Activated CD4-positive, alpha-beta T cell treated with anti-CD3 and anti-CD28 coated beads, Interleukin-2, amount 50 U/mL, for 4 hours (primary cell): ENCODE measurements at regions not wholly inside any gene's neighbourhood (a gene's known extent, or its start where the extent isn't known, plus 50 kb on each side); places are given as distances from the start of the nearest gene placed in this dataset.
"Not testable (repeated sequence)": the region's sequence is repeated elsewhere in the genome, so short reads cannot be mapped to it uniquely, and the experiment has no call there.

Source experiments
- DNase-seq, 2 experiments: peaks; one replicate each; pipeline ENCODE4 v3.0.0-alpha.2; 2020

DNA sequence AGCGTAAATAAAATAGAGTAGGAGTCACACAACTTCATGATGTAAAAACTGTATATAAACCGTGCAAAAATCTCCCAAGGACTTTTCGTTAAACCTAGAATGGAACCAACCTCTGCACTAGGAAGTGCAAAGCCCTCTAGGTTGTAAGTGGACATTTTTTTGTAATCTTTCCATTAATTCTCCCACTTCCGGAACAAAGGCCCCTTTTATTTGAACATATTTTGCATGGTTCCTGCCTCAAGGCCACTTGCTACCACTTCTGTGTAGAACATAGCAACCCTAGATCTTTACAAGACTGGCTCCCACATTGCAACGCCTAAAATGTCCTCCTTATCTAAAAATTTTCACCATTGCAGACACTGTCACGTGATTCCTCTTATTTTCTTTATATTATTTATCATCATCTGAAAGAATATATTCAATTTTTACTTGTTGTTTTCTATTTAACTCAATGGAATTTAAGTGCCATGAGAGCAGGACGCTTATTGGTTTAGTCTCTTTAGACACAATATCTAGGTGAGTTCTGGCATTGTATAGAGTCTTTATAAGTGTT lies 249.6 kb upstream of the TMEFF2 start:
- no peak for DNase-seq

DNA sequence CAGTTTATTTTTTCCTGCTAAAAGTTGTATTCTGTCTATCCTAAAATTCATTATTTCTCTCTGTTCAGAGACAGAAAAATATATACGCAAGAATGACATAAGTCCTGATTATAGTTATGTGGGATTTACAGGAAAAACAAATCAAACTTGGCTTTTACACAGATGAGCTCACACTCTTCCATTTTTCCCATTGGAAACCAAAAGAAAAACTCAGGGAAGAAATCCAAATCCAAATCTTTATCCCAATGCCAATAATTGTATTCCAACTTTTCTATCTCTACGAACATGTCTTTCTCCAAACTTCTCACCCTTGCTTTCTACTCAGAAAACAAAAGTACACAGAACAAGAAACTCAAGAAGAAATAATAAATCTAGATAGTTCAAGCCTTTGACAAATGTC lies 249.1 kb upstream of the TMEFF2 start:
- no peak for DNase-seq

DNA sequence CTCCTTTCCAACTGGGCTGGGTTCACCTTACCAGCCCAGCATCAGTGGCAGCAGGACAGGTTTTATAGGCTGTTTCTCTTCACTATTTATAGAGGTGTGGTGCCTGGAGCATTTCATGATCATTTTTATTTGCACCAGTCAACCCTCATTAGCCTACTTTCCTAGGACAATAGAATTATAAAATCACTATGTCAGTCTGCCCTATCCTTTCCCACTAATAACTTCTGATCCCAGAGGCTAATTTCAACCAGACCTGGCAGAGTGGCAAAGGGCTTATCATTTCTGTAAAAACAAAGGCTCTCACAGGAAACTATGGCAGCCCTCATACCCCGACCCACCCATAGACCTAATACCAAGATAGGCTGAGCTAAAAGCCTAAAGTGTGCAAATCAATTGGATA lies 243.5 kb upstream of the TMEFF2 start:
- no peak for DNase-seq

DNA sequence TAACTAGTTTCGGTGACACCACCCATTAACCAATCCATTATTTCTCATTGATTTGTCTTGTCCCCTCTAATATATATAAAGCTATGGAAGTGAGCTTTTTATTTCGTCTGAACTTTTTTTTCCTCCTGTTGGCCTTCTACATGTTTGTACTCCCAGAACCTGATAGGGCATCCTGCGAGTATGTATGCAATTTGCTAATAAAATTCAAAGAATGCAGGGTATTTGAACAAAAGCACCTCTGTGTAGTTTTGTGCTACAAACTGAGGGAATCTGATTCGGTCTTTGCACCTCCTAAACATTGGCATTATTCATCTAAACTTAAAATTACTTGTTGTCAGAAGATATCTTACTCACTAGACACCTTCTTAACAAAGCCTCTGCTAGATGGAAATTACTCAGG lies 242.9 kb upstream of the TMEFF2 start:
- no peak for DNase-seq

DNA sequence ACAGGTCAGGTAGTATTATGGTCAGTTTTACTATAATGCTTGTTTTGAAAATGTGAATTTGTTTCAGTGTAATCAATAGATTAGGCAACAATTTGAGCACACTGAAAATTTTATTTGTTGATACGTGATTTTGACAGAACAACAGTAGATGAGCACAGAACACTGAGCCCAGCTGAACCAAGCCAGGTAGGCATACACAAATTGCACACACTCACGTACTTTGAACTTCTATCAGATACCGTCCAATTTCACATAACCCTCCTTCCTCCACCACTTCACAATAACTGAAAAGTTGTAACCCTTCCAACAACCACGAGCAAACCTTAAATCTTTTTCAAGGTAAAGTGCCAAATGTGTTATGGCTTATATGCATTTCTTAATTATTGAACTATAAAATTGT lies 229.5 kb upstream of the TMEFF2 start:
- no peak for DNase-seq

DNA sequence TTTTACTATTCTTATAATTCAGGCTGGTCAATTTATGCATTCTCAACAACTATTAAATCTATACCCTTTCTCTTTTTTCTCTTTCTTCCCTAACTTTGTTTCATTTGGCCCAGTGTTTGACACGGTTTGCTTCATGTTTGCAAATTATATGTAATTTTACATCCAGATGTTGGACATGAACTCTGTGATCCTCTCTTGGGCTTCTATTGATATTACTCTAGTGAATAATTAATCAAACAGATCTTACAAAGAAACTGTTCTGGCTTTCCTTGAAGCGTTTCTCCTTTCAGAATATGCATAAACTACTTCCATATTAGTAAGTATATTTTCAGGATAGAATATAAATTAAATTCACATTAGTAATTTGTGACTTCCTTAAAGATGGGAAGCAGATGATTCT lies 225.1 kb upstream of the TMEFF2 start:
- no peak for DNase-seq

DNA sequence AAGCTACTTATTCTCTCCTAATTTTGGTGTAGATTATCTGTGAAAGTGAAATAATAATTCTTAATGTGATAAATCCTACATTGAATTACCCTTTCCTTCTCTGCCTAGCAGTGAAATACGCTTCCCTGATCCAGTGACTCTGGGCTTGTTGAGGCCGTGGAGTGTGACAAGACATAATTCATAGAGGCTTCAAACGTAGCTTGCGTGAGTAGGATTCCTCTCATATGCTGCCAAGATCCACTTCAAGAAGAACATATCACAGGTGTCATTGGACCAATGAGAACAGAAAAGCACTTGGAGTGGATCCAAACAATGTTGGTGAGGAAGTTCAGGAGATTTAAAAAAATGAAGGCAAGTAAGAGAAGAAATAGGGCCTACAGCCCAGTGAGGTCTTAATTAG lies 221.3 kb upstream of the TMEFF2 start:
- no peak for DNase-seq

DNA sequence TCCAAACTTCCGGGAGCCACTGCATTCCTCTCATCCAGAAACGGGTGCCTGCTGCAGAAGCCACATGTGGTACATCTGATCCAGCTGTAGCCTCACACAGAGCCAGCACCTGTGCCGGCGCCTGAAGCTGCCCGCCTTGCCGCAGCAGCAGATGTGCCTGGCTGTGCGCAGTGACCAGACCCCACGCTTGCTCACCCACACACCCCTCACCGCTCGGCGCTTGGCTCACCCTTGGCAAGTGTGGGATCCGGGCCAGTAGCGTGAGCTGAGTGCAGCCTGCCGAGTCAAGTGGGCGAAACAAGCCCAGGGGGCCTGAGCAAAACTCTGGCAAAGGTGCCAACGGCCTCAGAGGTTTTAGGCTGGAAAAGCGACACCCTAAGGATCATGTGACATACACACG lies 220.1 kb upstream of the TMEFF2 start:
- no peak for DNase-seq

DNA sequence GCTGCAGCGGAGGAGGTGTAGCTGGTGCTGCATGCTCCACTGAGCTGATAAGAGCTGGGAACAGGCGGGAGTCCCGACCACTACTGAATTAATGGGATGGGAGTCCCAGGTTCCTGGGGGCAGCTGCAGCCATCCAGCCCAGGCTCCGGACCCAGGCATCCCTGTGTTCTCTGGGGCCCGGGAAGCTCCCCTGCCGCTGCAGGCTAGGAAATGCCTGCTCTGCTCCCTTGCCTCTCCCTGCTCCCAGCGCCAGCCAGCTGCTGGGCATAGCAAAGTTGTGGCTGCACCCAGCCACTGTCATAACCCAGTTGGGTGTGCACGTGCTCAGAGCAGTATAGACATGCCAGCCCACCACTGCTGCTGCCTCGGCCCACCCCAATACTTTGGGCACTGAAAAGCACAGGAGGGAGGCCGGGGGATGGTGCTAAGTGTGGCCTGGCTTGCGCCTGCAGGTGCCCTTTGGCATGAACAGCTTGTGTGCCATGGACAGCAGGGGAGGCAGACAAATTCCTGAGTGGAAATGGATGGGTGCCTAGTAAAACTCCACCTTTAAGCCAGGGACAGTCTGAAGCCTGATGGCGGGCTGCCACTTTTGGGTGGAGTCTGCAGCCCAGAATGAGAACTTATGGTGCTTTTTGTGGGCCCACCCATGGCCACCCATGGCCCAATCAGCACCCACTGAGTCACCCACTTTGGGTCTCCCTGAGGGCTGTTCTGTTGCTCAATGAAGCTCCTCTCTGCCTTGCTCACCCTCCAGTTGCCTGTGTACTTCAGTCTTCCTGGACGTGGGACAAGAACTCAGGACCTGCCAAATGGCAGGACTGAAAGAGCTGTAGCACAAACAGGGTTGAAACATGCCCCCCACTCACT lies 219.3 kb upstream of the TMEFF2 start:
- DNase-seq: no peak

DNA sequence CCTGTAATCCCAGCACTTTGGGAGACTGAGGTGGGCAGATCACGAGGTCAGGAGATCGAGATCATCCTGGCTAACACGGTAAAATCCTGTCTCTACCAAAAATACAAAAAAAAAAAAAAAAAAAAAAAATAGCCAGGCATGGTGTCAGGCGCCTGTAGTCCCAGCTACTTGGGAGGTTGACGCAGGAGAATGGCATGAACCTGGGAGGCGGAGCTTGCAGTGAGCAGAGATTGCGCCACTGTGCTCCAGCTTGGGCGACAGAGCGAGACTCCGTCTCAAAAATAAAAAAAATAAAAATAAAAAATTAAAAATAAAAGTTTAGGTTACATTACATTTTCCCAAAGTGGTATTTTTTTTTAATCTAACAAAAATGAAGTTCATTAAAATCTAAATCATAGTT lies 218.1 kb upstream of the TMEFF2 start:
- DNase-seq: not testable (repeated sequence)

DNA sequence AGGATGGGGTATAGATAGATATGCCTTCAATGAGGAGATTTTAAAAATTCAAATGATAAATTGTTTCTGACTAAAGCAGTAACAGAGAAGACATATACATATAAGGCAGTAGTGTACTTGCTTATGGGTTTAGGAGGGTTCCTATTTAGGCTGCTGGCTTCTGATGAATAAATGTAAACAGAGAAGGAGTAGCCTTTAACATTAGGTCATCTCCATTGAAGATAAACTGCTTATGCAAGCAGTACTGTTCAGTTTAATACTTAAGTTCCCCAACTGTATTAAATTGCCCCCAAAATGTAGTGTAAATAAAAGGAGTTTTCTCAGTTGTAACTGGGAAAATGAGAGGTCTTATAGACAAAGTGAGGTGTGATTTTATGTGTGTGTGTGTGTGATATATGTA lies 217.7 kb upstream of the TMEFF2 start:
- DNase-seq: no peak

DNA sequence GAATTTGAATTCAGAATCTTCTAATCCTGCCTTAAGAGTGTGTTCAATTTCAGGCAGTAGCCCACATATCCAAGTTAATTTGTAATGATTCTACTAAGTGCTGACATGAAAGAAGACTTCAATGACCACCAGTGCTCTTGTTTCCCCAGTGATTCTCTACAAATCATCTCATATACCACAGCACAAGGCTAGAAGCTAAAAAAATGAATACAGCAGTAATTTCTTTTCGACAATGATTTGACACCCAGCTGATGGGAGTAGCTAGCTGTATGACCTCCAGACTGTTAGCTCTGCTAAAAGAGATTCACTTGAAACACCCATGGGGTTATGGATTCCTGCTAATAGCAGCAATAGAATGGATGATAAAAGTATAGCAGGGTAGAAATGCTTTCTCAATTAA lies 217.0 kb upstream of the TMEFF2 start:
- DNase-seq: no peak

DNA sequence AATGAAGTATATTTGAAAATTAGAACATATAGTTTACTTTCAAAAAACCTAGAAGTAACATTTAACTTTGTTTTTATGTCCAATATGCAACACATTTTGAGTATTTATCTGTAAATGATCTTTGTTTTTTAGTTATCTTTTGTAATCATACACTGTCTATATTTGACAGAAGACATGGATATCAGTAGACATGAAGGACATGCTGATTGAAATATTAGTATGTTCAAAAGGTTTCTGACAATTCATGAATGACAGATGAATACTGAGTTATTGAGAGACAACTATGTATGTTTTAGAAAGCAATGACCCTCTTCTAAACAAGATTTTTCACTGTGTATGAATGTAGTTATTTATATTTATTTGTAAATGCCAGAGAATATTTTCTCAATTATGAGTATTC lies 215.6 kb upstream of the TMEFF2 start:
- no peak for DNase-seq

DNA sequence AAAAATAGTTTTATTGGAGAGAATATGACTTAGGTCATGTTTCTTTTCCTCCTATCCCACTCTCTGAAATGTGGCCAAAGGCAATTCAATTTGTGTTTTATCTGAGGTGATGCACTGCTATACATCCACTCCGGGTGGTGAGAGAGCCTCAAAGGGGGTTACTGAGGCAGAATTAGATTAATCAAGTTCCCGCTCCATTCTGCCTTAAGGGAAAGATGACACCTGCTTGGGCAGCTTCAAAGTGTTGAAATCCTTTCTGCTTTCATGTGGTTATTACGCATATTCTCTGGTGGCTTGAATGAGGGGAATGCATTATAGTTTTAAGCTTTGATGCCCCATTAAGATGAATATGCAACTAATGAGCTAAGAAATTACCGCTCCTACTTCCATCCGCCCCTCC lies 213.0 kb upstream of the TMEFF2 start:
- no peak for DNase-seq

DNA sequence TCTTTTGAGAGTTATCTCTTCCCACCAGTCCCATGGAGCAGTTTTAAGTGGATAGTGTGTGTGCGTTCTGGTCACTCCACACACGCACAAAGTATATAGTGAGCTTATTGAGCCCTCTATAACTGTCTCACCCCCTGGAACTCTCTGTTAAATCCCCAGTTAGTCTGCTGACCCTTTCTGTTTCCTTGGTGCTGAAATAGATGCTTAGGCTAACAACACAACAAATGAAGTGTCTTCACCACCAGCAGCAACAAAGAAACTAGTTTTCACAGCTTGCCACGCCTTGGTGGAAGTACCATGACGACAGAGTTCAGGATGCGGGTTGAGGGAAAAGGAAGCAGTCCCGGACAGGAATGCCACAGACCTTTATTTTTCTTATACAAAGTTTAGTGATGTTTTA lies 203.5 kb upstream of the TMEFF2 start:
- DNase-seq: no peak

DNA sequence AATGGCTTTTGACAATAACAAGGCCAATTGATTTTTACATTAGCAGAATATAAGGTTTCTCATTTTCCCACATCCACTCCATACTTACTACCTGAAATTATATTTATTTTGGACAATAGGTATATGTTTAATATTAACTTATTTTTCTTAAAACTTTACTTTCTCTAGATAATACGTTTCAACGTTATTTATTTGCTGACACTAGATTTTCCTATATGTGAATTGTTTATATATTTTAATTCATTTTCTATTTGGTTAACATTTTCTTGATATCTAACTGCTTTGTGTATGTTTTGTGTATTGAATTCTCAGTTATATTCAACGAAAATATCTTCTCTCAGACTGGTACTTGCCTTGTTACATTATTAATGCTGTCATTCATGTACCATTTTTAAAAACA lies 199.9 kb upstream of the TMEFF2 start:
- DNase-seq: no peak

DNA sequence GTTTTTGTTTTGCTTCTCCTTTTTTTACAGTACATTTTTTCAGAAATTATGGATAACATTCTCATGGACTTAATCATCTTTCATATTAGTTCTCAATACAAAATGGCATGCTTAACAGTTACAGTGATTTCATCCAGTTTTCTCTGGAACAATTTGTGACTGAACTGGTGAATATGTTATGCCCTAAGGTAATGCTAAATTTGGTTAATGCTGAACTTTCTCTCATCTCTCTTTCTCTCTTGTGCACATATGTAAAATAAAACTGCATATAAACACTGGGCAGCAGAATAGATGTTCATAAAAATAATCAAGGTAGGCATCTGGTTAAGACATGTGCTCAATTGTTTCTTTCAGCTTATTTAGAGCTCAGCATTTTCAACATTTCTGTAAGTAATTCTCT lies 196.3 kb upstream of the TMEFF2 start:
- DNase-seq: no peak

DNA sequence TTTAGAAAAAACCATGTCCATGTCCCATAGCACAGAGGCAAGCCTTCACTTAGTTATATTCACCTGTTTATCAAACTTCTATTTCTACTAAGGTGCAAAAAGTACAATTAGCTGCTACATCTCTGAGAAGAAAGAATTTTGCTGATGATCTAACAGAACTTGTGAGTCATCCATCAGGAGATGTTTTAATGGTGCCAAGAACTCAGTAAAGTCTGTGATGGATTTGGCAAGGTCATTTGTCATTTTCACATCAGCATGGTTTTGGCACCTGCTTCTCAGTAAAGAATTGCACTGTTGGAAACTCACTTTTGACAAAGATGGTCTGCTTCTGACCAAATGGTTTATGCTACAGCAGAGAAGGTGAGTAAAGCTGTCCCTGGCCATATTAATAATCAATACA lies 195.7 kb upstream of the TMEFF2 start:
- DNase-seq: no peak

DNA sequence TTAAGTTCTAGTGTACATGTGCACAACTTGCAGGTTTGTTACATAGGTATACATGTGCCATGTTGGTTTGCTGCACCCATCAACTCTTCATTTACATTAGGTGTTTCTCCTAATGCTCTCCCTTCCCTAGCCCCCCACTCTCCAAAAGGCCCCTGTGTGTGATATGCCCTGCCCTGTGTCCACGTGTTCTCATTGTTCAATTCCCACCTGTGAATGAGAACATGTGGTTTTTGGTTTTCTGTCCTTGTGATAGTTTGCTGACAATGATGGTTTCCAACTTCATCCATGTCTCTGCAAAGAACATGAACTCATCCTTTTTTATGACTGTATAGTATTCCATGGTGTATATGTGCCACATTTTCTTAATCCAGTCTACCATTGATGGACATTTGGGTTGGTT lies 189.5 kb upstream of the TMEFF2 start:
- not testable (repeated sequence) for DNase-seq

DNA sequence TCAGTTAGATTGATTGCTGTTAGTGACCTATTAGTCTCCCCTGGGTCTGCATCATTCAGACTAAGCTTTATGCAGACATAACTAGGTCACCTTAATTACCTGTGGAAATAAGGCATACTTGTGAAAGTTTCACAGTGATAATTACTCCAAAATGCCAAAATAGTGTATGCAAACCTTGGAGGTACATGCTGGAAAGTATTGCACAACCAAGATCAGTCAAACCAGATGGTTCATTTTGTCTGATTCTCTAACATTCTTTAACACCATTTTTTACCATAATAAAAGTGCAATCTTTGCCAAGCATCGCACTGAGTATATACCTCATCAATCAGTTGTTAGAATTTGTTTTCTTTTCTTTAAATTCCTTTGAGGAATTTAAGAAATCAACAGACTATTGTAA lies 186.3 kb upstream of the TMEFF2 start:
- DNase-seq: no peak

DNA sequence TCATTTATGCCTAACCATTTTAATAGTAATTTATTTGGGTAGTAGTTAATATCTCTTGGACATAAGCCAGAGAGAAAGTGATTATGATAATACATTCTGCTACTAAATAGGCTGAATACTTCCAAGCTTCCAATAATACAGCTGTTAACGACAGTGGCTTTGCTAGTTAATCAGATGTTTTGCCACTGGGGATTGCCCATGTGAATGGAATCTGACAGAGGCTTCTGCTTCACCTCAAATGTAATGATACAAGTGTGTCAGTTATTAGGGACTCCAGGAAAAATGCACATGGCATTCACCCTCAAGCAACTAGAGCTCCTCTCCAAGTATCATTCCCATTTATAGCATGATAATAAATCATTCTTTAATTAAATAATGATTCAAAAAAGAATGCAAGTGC lies 185.0 kb upstream of the TMEFF2 start:
- no peak for DNase-seq

DNA sequence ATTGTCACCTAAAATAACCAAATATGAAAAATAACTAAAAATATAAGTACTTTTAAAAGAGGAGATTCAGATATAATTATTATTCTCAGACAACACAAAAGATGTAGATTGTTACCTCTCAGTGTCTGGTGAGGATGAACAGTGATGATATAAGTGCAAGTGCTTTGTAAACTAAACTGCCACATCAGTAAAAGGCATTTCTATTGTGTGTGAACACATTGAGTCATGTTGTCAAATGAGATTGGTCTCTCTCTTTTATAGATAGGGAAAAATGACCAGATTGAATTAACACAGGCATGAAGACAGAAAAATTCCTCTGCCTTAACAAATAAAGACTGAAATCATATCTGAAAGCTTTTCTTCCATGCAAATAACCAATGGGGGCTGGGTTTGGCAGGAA lies 182.4 kb upstream of the TMEFF2 start:
- no peak for DNase-seq

DNA sequence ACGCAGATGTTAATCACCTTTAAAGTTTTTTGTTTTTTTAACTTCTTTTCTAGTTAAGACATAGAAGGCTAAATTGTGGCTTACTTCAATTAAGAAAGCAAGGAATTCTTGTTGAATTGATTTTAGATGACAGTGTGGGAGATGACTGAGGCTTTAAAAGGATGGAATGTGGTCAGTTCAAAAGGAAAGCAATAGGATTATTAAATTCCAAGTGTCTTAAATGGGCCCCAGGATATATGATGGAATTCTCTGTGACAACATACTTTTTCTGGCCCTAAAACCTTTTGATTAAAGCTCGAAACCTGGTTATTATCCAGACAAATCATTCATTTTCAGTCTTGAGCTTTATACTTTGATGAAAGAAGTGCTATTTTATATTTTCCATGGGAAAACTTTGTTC lies 179.0 kb upstream of the TMEFF2 start:
- no peak for DNase-seq

DNA sequence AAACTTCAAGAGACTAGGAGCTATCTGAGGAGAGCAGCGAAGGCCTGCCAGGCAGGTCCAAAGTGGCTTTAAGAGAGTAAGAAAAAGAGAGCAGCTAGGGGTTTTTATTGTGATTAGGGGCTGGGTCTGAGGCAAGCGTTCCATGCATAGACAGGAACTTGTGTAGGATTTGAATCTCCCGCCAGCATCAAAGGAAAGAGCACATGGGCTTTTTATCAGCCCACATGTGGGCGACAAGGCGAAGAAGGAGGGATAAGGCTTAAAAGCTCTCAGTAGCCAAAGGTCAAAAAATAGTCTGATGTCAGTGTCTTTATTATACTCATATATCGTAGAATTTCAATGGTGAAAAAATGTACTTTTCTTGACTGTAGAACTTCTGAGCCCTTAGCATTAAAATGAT lies 178.5 kb upstream of the TMEFF2 start:
- no peak for DNase-seq

DNA sequence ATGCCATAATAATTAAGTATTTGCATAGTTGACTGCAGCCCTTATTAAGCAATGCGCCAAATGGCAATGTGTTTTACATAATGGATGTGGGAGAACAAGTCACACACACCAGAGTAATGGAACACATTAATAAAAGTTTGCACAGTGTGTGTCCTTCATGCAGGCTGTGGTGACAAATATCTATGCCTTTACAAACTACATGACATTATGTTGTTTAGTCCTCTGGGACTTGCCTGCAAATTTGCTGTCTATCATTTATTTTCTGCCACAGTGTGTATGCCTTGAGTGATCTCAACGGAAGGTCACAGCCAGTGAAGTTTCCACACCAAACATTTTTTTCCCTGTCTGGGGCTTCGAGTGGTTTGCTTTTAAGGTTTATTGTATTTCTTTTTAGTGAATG lies 175.2 kb upstream of the TMEFF2 start:
- no peak for DNase-seq
